ENCODE measurements at regions not wholly inside any gene's neighbourhood (a gene's known extent, or its start where the extent isn't known, plus 50 kb on each side); places are given as distances from the start of the nearest gene placed in this dataset.

- TF ChIP-seq TEAD4 (IDR thresholded peaks at IDR 0.05) (no peak), EGR1 (IDR thresholded peaks at IDR 0.05) (no peak), TCF12 (IDR thresholded peaks at IDR 0.05; ENCODE audit: low read depth) (no peak), MAX (IDR thresholded peaks at IDR 0.05) (no peak), FOXM1 (IDR thresholded peaks at IDR 0.05; ENCODE audit: borderline replicate concordance, low read depth) (no peak), REST (IDR thresholded peaks at IDR 0.05; ENCODE audit: low read depth) (no peak), RAD21 (IDR thresholded peaks at IDR 0.05; ENCODE audit: low read depth) (no peak), CREB1 (IDR thresholded peaks at IDR 0.05; ENCODE audit: low read depth) (no peak), EP300 (IDR thresholded peaks at IDR 0.05; ENCODE audit: borderline replicate concordance) (no peak), TAF1 (IDR thresholded peaks at IDR 0.05; ENCODE audit: low read depth) (no peak), USF1 (IDR thresholded peaks at IDR 0.05) (no peak), ZBTB7A (IDR thresholded peaks at IDR 0.05; ENCODE audit: low read depth) (no peak), NFIC (IDR thresholded peaks at IDR 0.05) (no peak), CEBPB (IDR thresholded peaks at IDR 0.05) (no peak), YY1 (IDR thresholded peaks at IDR 0.05; ENCODE audit: low read depth) (no peak)
These were observed 398.3 kb upstream of the FAM47C start for GRCh38 chrX:36609616-36610585.

DNA sequence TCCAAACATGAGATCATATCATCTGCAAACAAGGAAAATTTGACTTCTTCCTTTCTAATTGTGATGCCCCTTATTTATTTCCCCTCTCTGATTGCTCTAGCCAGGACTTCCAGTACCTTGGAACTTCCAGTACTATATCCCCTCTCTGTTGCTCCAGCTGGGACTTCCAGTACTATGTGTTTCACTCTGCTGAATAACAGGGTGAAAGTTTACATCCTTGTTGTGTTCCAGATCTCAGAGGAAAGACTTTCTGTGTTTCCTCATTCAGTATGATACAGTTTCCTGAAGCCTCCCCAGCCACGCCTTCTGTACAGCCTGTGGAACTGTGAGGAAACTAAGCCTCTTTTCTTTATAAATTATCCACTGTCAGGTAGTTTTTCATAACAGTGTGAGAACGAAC, 381.3 kb upstream of the FAM47C start:
- TF ChIP-seq CEBPB (IDR thresholded peaks at IDR 0.05) (no peak), RAD21 (IDR thresholded peaks at IDR 0.05; ENCODE audit: low read depth) (no peak), YY1 (IDR thresholded peaks at IDR 0.05; ENCODE audit: low read depth) (no peak), TCF12 (IDR thresholded peaks at IDR 0.05; ENCODE audit: low read depth) (no peak), ZBTB7A (IDR thresholded peaks at IDR 0.05; ENCODE audit: low read depth) (no peak), CREB1 (IDR thresholded peaks at IDR 0.05; ENCODE audit: low read depth) (no peak), EGR1 (IDR thresholded peaks at IDR 0.05) (no peak), REST (IDR thresholded peaks at IDR 0.05; ENCODE audit: low read depth) (no peak)

GRCh38 chrX:36640232-36640631, 367.9 kb upstream of the FAM47C start:
- TF ChIP-seq FOXM1 (IDR thresholded peaks at IDR 0.05; ENCODE audit: borderline replicate concordance, low read depth) = no peak
- no peak for TF ChIP-seq RAD21 (IDR thresholded peaks at IDR 0.05; ENCODE audit: low read depth)
- no peak for TF ChIP-seq TAF1 (IDR thresholded peaks at IDR 0.05; ENCODE audit: low read depth)
- TF ChIP-seq REST (IDR thresholded peaks at IDR 0.05; ENCODE audit: low read depth) = no peak
- no peak for TF ChIP-seq TCF12 (IDR thresholded peaks at IDR 0.05; ENCODE audit: low read depth)
- TF ChIP-seq MAX (IDR thresholded peaks at IDR 0.05) = no peak
- no peak for TF ChIP-seq USF1 (IDR thresholded peaks at IDR 0.05)
- no peak for TF ChIP-seq YY1 (IDR thresholded peaks at IDR 0.05; ENCODE audit: low read depth)
- TF ChIP-seq ZBTB7A (IDR thresholded peaks at IDR 0.05; ENCODE audit: low read depth) = no peak
- TF ChIP-seq TEAD4 (IDR thresholded peaks at IDR 0.05) = no peak

GRCh38 chrX:36642052-36642451, 366.1 kb upstream of the FAM47C start:
- TF ChIP-seq ZBTB7A (IDR thresholded peaks at IDR 0.05; ENCODE audit: low read depth) = no peak

Measured in Ishikawa (cell line).